NCI-H510A treated with DMSO at 0.1 percent for 48 hours (cell line): ENCODE measurements at regions not wholly inside any gene's neighbourhood (a gene's known extent, or its start where the extent isn't known, plus 50 kb on each side); places are given as distances from the start of the nearest gene placed in this dataset.
"Not testable (repeated sequence)": the region's sequence is repeated elsewhere in the genome, so short reads cannot be mapped to it uniquely, and the experiment has no call there.

Experiments
- DNase-seq: peaks from one replicate; lab custom pipeline; 2025; lab: John Stamatoyannopoulos, UW

- no peak for DNase-seq
Observed at GRCh38 chr6:19329078-19329477, 508.1 kb upstream of the ID4 start.

- no peak for DNase-seq
Observed at GRCh38 chr6:19331089-19331488, 506.1 kb upstream of the ID4 start.

GRCh38 chr6:19332806-19333460 is 504.2 kb upstream of the ID4 start:
- DNase-seq, result no peak

- no peak for DNase-seq
Observed at GRCh38 chr6:19333936-19334335, 503.2 kb upstream of the ID4 start.

GRCh38 chr6:19336579-19336978 is 500.6 kb upstream of the ID4 start:
- DNase-seq, result no peak

GRCh38 chr6:19337101-19337500 is 500.1 kb upstream of the ID4 start:
- no peak for DNase-seq

- no peak for DNase-seq
Observed at GRCh38 chr6:19342616-19343015, 494.6 kb upstream of the ID4 start.

GRCh38 chr6:19349429-19349828 is 487.7 kb upstream of the ID4 start:
- no peak for DNase-seq

GRCh38 chr6:19354181-19354580 is 483.0 kb upstream of the ID4 start:
- DNase-seq, result no peak

- DNase-seq, result no peak
Observed at GRCh38 chr6:19356692-19357091, 480.5 kb upstream of the ID4 start.

GRCh38 chr6:19362396-19362795 is 474.8 kb upstream of the ID4 start:
- DNase-seq, result no peak

GRCh38 chr6:19368511-19368910 is 468.7 kb upstream of the ID4 start:
- DNase-seq, result no peak

GRCh38 chr6:19369785-19370184 is 467.4 kb upstream of the ID4 start:
- no peak for DNase-seq

- DNase-seq, result no peak
Observed at GRCh38 chr6:19370831-19371230, 466.3 kb upstream of the ID4 start.

- no peak for DNase-seq
Observed at GRCh38 chr6:19375613-19376012, 461.6 kb upstream of the ID4 start.

- DNase-seq, result no peak
Observed at GRCh38 chr6:19377722-19378121, 459.4 kb upstream of the ID4 start.

GRCh38 chr6:19380293-19380692 is 456.9 kb upstream of the ID4 start:
- no peak for DNase-seq

- DNase-seq, result no peak
Observed at GRCh38 chr6:19382676-19383075, 454.5 kb upstream of the ID4 start.

- DNase-seq, result no peak
Observed at GRCh38 chr6:19391926-19392325, 445.2 kb upstream of the ID4 start.

GRCh38 chr6:19394051-19394450 is 443.1 kb upstream of the ID4 start:
- DNase-seq, result no peak

- DNase-seq, result no peak
Observed at GRCh38 chr6:19394687-19395086, 442.5 kb upstream of the ID4 start.

GRCh38 chr6:19395316-19395715 is 441.9 kb upstream of the ID4 start:
- no peak for DNase-seq

GRCh38 chr6:19399406-19399805 is 437.8 kb upstream of the ID4 start:
- DNase-seq, result no peak

- not testable (repeated sequence) for DNase-seq
Observed at GRCh38 chr6:19404884-19405283, 432.3 kb upstream of the ID4 start.

GRCh38 chr6:19408331-19408730 is 428.8 kb upstream of the ID4 start:
- DNase-seq, result no peak
